ENCODE measurements at regions not wholly inside any gene's neighbourhood (a gene's known extent, or its start where the extent isn't known, plus 50 kb on each side); places are given as distances from the start of the nearest gene placed in this dataset.

- no peak for TF ChIP-seq ZNF462 (CRISPR knock-in tag; IDR thresholded peaks at IDR 0.05)
Observed at GRCh38 chr3:20669675-20670074, 483.7 kb upstream of the SGO1 start (continued).

- H3K9me3 Mint-ChIP-seq = peaks cover 6% of the 10 kb centered on the region; the same call in 2 of the 3 replicates
- Histone ChIP-seq H3K4me2 (no peak overlapping the region), H4K20me1 (replicated peaks; ENCODE audit: insufficient read depth) (no peaks in the 10 kb centered on the region), H3K4me3 (no peak overlapping the region), H3K27me3 (ENCODE audit: insufficient read depth) (no peaks in the 10 kb centered on the region), H2AFZ (no peak overlapping the region), H3K79me2 (replicated peaks; ENCODE audit: insufficient read depth) (no peaks in the 10 kb centered on the region), H3K36me3 (ENCODE audit: insufficient read depth) (no peaks in the 10 kb centered on the region), H3F3A (replicated peaks; ENCODE audit: low read depth) (no peaks in the 10 kb centered on the region), H3K4me1 (ENCODE audit: insufficient read depth) (no peaks in the 10 kb centered on the region), H3K9me2 (ENCODE audit: insufficient read depth) (peaks cover 8% of the 10 kb centered on the region), H3K27ac (ENCODE audit: low read depth) (no peak overlapping the region)
- no peak overlapping the region for H3K27ac Mint-ChIP-seq
- no peaks in the 10 kb centered on the region for H3K4me1 Mint-ChIP-seq
- no peak for ATAC-seq
- H3K36me3 Mint-ChIP-seq (ENCODE audit: low read depth) = no peaks in the 10 kb centered on the region
- no peak overlapping the region for H3K4me3 Mint-ChIP-seq
- DNase-seq (ENCODE audit: low spot score) = no peak
- no peaks in the 10 kb centered on the region for H3K27me3 Mint-ChIP-seq (ENCODE audit: insufficient read depth, low read depth, poor library complexity)
- TF ChIP-seq ZNF331 (CRISPR knock-in tag; IDR thresholded peaks at IDR 0.05; ENCODE audit: low read depth) (no peak), EZH2phosphoT487 (IDR thresholded peaks at IDR 0.05; ENCODE audit: unreplicated experiment) (no peak), JUNB (IDR thresholded peaks at IDR 0.05; ENCODE audit: unreplicated experiment) (no peak), STAT1 (IDR thresholded peaks at IDR 0.05; ENCODE audit: unreplicated experiment) (no peak), CTCF (conservative IDR thresholded peaks at IDR 0.05; ENCODE audit: low read depth in 2 of 2) (no peak), CREB1 (CRISPR knock-in tag; IDR thresholded peaks at IDR 0.05; ENCODE audit: low read depth) (no peak), ZNF462 (CRISPR knock-in tag; IDR thresholded peaks at IDR 0.05) (no peak), EZH2 (IDR thresholded peaks at IDR 0.05; ENCODE audit: low read depth, unreplicated experiment) (no peak)
Observed at GRCh38 chr3:20669184-20669583, 483.2 kb upstream of the SGO1 start.
